ENCODE measurements at regions not wholly inside any gene's neighbourhood (a gene's known extent, or its start where the extent isn't known, plus 50 kb on each side); places are given as distances from the start of the nearest gene placed in this dataset.
"Not testable (repeated sequence)": the region's sequence is repeated elsewhere in the genome, so short reads cannot be mapped to it uniquely, and the experiment has no call there.

- DNase-seq, result no peak
Observed at GRCh38 chr11:119586181-119586580, 142.8 kb downstream of the NECTIN1 start.

DNA sequence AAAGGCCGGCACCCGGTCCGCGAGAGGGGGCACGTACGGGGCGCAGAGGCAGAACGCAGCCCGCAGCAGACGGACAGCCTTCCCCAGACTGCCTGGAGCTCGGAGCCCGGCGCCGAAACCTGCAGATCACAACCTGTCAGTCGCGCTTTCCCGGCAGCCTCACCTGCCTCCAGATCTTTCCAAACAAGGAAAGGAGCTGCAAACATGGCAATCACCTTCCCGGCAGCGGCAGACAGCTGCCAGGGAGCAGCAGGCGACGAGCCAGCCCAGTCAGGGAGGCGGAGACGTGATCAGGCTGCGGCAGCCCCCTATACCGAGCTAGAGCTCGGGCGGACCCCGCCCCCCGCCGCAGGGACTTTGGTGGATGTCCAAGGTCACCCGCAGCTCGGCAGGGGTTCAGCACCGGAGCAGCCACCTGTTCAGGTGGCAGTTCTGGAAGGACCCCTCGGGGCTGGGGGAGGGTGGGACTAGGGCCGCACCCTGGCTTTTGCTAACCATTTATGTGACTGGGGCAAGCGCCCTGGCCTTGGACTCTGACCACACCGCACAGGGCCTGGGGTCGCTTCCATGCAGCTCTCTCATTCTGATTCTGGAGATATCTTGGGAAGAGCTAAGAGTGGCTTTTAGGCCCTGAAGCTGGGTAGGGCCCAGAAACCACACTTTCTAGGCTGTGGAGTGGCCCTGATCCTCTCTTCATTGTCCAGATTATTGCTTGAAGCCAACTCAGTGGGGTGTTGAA, 143.8 kb downstream of the NECTIN1 start:
- DNase-seq, result peak; percentile 14

DNA sequence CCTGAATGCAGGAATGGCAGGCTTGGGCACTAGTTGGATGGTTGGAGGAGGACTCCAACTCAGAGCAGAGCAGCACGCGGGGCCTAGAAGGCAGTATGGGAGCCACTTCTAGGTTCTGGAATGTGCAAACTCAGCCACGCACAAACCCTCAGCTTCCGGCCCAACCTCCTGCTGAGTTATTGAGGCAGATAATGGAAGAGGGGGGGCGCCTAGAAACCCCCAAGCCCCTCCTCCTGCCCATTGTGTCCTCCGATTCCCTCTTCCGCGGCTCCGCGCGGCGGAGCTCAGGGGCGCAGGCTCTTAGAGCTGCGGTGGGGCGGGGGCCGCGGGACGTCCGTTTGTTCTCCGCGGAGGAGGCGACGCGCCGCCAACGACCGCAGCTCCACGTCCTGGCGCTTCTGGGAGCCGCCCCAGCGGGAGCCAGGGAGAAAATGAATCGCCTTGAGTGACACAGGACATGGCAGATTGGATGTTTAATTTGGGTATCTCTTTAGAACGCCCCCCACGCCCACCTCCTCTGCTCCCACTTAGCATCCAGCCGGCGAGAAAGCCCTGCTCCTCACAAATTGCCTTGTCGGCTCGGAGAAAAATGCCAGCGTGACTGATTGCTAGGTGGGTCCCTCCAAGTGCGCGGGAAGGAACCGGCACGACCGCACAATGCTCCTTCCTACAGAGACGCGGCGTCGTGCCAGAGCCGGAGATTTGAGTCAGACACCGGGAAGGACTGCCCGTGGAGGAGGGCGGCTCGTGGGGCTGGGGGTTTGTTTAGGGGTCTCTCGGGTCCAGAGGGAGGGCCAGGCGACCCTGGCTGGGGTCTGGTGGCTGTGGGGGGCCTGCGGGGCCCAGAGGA, 144.6 kb downstream of the NECTIN1 start:
- peak; percentile 36 for DNase-seq

- no peak for DNase-seq
Observed at GRCh38 chr11:119583585-119583984, 145.4 kb downstream of the NECTIN1 start.

GRCh38 chr11:119581396-119581795, 147.6 kb downstream of the NECTIN1 start:
- DNase-seq, result not testable (repeated sequence)

DNA sequence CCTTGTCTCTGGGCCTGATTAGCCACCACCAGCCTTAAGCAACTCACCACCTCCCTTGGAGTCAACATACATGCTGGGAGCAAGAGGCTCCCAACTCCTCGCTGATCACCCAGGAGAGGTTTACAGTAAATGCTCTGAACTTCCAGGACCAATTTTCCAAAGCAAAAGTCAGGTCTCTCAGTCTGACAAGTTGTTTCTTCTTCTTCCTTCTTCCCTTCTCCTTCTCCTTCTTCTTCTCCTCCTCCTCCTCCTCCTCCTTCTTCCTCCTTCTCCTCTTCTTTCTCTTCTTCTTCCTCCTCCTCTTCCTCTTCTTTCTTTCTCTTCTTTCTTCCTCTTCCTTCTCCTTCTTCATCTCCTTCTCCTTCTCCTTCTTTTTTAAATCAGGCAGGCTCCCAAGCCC, 148.2 kb downstream of the NECTIN1 start:
- no peak for DNase-seq

DNA sequence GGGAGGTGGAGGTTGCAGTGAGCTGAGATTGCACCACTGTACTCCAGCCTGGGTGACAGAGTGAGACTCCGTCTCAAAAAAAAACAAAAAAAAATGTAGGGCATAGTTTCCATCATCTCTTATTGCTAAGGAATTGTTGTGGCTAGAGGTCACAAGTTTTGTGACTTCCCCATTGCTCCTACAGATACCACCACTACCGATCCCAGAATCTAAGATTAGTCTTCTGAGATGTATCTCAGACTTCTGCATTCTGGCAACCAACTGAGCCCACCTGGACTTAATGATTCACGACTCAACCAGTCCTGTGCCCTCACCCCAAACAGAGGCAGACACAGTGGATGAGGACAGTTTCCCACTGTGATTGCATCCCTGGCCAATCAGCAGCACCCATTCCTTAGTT, 148.9 kb downstream of the NECTIN1 start:
- no peak for DNase-seq

- DNase-seq, result peak; percentile 76
Observed at GRCh38 chr11:119578521-119579191, 150.3 kb downstream of the NECTIN1 start.

- DNase-seq, result no peak
Observed at GRCh38 chr11:119573858-119574257, 150.9 kb upstream of the THY1 start.

GRCh38 chr11:119572481-119573424, 149.8 kb upstream of the THY1 start:
- DNase-seq, result no peak

DNA sequence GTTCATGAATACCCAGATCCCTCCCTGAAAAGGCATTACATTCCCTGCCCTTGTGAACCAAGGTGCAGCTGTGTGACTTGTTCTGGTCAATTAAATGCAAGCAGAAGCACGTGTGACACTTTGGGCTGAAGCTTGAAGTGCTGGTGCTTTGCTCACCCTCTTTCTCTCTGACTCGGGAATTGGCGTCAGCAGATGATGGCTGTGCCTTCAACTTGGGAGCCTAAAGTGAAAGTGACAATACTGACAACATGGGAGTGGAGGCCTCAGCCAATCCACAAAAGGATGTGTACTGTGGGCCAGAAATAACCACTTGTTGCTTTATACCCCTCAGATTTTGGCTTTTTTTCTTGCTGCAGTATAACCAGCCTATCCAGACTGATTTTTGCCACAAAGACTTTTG, 148.3 kb upstream of the THY1 start:
- DNase-seq, result peak; percentile 32

DNA sequence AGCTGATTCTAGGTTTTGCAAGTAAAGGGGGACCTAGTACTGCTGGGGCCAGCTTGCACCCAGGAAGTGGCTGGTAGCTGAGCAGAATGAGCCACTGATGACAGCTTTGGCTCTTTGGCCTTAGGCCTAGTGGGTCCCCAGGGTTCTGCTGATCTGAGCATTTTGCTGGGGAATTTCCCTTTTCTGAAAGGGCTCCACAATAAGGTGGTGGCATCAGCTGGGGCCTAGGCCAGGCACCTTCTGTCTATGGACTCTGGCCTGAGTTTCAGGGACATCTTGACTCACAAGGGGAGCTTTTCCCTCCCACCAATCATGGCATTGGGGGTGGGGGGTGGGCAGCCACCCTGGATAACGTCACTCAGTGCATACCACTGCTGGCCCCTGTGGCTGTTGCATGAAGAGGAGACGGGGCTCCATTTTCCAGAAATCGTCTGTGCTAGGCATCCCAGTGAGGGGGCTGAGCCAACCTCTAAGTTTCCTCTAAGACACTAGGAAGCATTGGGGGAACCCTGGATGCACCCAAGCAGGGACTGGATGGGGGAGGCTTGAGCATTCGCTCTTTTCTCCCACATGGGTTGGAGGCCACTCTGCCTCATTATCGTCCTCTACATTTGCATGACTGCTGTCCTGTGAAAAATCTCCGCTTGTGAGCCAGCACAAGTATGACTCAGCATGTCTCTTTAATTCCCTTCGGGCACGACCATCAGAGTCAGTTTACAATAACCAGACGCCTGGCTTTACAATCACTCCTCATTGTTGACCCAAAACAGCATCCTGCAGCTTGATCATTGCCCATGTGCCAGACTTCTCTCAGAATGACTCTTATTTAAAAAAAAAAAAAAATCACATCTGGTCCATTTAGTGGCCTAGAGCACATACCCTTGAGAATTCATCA, 145.0 kb upstream of the THY1 start:
- peak; percentile 34 for DNase-seq

GRCh38 chr11:119566319-119566718, 143.3 kb upstream of the THY1 start:
- no peak for DNase-seq

GRCh38 chr11:119565693-119566092, 142.7 kb upstream of the THY1 start:
- not testable (repeated sequence) for DNase-seq

GRCh38 chr11:119560961-119561360, 138.0 kb upstream of the THY1 start:
- no peak for DNase-seq

DNA sequence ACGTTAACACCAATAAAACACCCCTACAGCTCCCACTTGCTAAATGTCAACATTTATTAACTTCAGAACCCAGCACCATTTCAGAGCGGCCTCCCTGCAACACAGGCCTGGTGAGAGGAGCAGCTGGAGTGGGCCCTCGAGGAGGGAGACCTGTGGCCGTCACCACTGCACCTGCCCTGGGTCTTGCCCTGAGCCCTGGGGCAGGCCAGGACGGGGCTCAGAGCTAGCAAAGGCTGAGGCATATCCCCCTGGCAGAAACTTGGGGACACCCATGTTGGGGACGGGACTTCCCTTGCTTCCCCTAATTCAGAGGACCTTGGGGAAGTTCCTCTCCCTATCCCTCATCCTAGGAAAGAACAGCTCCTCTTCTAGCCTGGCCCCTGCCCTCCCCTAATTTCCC, 137.3 kb upstream of the THY1 start:
- DNase-seq, result no peak

DNA sequence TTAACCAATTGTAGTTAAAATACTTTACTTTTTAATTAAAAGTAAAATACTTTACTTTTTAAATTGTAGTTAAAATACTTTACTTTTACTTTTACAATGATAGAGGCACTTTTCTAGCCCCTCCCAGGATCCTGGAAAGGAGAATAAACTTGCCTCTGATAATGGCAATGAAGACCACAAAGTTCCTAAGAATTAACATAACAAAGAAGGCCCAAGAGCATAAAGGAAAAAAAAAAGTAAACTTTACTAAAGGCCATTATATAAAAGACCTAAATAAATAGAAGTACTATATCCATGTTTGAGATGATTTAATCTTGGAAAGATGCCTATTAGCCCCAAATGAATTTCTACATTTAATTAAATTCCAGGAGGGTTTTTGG, 129.1 kb upstream of the THY1 start:
- DNase-seq, result no peak

- no peak for DNase-seq
Observed at GRCh38 chr11:119551420-119552105, 128.6 kb upstream of the THY1 start.

DNA sequence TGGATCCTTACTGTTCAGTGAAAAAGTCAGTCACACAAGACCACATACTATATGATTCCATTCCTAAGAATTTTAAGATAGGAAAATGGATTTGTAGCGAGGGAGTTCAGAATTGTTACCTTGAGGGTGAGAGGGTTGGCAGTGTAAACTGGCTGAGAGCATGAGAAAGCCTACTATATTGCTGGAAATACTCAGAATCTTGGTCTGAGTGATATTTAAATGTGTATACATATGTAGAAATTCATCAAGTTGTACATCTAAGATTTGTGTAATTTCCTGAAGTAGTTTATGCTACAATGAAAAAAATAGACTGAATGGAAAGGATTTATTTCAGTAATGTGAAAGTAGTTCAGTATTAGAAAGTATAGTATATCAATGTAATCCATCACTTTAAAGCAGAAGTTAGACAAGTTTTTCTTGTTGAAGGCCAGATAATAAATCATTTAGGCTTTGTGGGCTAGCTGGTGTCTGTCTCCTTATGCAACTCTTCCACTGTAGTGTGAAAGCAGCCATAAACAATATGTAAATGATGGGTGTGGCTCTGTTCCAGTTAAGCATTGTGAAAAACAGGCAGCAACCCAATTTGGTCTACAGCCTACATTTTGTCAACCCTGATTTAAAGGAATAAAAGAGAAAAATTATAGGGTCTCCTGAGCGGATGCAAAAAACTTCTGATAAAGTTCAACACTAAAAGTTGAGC, 127.2 kb upstream of the THY1 start:
- DNase-seq, result no peak

DNA sequence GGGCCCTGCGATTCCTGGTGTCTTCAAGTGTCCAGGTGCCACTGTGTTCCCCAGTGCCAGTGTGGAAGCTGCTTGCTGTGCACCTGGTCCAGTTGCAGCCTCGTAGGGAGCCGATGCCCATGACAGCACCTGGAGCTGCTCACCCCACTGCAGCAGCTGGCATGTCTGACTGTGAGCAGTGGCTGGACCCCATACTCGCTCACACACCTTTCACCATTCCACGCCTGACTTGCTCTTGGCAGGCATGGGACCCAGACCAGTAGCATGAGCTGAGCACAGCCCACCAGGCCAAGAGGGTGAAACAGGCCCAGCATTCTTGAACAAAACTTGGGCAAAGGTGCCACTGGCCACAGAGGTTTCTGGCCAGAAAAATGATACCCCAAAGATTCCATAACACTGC, 124.5 kb upstream of the THY1 start:
- no peak for DNase-seq

Data from NCI-H774 (cell line).